Epithelial cell of prostate (primary cell): ENCODE measurements at regions not wholly inside any gene's neighbourhood (a gene's known extent, or its start where the extent isn't known, plus 50 kb on each side); places are given as distances from the start of the nearest gene placed in this dataset.

Source experiments
- DNase-seq: peaks from one replicate; pipeline ENCODE4 v3.0.0-alpha.2; 2011; ENCODE audit warnings: low read depth, low spot score
- H3K27ac ChIP-seq: fragments of 450-650 bp; 2 replicates; pipeline ENCODE4 v1.5.1; 2017; ENCODE audit warnings: mild to moderate bottlenecking

- no peak for DNase-seq
- peak overlapping the region; percentile 70 for H3K27ac ChIP-seq
These were observed 445.4 kb downstream of the GATA3 start for GRCh38 chr10:8499752-8500390.

- DNase-seq, result no peak
- no peak overlapping the region for H3K27ac ChIP-seq
These were observed 448.1 kb downstream of the GATA3 start for GRCh38 chr10:8502573-8502972.

GRCh38 chr10:8504499-8504898 is 450.0 kb downstream of the GATA3 start:
- DNase-seq, result no peak
- no peak overlapping the region for H3K27ac ChIP-seq

GRCh38 chr10:8507156-8507555 is 452.7 kb downstream of the GATA3 start:
- no peak overlapping the region for H3K27ac ChIP-seq
- DNase-seq, result no peak

- H3K27ac ChIP-seq, result no peak overlapping the region
- no peak for DNase-seq
These were observed 454.4 kb downstream of the GATA3 start for GRCh38 chr10:8508882-8509281.

GRCh38 chr10:8510471-8510870 is 456.0 kb downstream of the GATA3 start:
- no peak overlapping the region for H3K27ac ChIP-seq
- no peak for DNase-seq

- no peak for DNase-seq
- H3K27ac ChIP-seq, result no peak overlapping the region
These were observed 456.5 kb downstream of the GATA3 start for GRCh38 chr10:8511026-8511425.

GRCh38 chr10:8513155-8514147 is 459.0 kb downstream of the GATA3 start:
- no peak for DNase-seq

GRCh38 chr10:8520382-8520781 is 465.9 kb downstream of the GATA3 start:
- no peak for DNase-seq
- no peak overlapping the region for H3K27ac ChIP-seq

More at GRCh38 chr10:8513155-8514147, 459.0 kb downstream of the GATA3 start:
- no peak overlapping the region for H3K27ac ChIP-seq

- no peak overlapping the region for H3K27ac ChIP-seq
- DNase-seq, result no peak
These were observed 473.3 kb downstream of the GATA3 start for GRCh38 chr10:8527773-8528172.

GRCh38 chr10:8531116-8531515 is 476.6 kb downstream of the GATA3 start:
- no peak overlapping the region for H3K27ac ChIP-seq
- no peak for DNase-seq

GRCh38 chr10:8532647-8533046 is 478.2 kb downstream of the GATA3 start:
- no peak for DNase-seq
- H3K27ac ChIP-seq, result no peak overlapping the region

GRCh38 chr10:8533462-8533861 is 479.0 kb downstream of the GATA3 start:
- no peak for DNase-seq
- no peak overlapping the region for H3K27ac ChIP-seq

GRCh38 chr10:8534096-8534495 is 479.6 kb downstream of the GATA3 start:
- no peak for DNase-seq
- H3K27ac ChIP-seq, result no peak overlapping the region

GRCh38 chr10:8534891-8535290 is 480.4 kb downstream of the GATA3 start:
- DNase-seq, result no peak
- H3K27ac ChIP-seq, result no peak overlapping the region

GRCh38 chr10:8539056-8539455 is 484.6 kb downstream of the GATA3 start:
- peak; percentile 48 for DNase-seq
- no peak overlapping the region for H3K27ac ChIP-seq

- DNase-seq, result no peak
- H3K27ac ChIP-seq, result peak overlapping the region; percentile 72
These were observed 489.0 kb downstream of the GATA3 start for GRCh38 chr10:8543361-8544056.

GRCh38 chr10:8544057-8544380 is 489.5 kb downstream of the GATA3 start:
- peak; percentile 85 for DNase-seq
- H3K27ac ChIP-seq, result peak overlapping the region; percentile 72

GRCh38 chr10:8544500-8544899 is 490.0 kb downstream of the GATA3 start:
- H3K27ac ChIP-seq, result peak overlapping the region; percentile 72

GRCh38 chr10:8554574-8554973 is 500.1 kb downstream of the GATA3 start:
- H3K27ac ChIP-seq, result no peak overlapping the region
- DNase-seq, result no peak

More at GRCh38 chr10:8544500-8544899, 490.0 kb downstream of the GATA3 start:
- no peak for DNase-seq

GRCh38 chr10:8556321-8556720 is 501.8 kb downstream of the GATA3 start:
- no peak overlapping the region for H3K27ac ChIP-seq
- peak; percentile 46 for DNase-seq
